MM.1S (cell line): ENCODE measurements at regions not wholly inside any gene's neighbourhood (a gene's known extent, or its start where the extent isn't known, plus 50 kb on each side); places are given as distances from the start of the nearest gene placed in this dataset.

Experiments used
- EZH2 ChIP-seq: fragments of 300-600 bp; sonication (generic); optimal IDR thresholded peaks from 2 replicates; pipeline ENCODE3; 2017; ENCODE audit warnings: low read depth, mild to moderate bottlenecking, antibody characterized with exemption, low read length, mixed read lengths
- TF ChIP-seq, protein P1 (sequence below): fragments of 300-600 bp; sonication (generic); IDR thresholded peaks from 2 replicates; pipeline ENCODE4 v1.5.1; 2016; ENCODE audit warnings: antibody characterized with exemption, low read length, mixed read lengths

DNA sequence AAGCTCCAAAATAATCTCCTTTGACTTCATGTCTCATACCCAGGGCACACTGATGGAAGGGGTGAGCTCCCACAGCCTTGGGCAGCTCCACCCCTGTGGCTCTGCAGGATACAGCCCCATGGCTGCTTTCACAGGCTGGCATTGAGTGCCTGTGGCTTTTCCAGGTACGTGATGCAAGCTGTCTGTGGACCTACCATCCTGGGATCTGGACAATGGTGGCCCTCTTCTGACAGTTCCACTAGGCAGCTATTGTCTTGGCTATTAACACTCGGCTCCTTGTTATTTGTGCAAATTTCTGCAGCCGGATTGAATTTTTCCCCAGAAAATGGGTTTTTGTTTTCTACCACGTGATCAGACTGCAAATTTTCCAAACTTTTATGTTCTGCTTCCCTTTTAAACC lies 634.2 kb downstream of the TSN start:
- no peak for TF ChIP-seq EZH2
- TF ChIP-seq, protein P1, sequence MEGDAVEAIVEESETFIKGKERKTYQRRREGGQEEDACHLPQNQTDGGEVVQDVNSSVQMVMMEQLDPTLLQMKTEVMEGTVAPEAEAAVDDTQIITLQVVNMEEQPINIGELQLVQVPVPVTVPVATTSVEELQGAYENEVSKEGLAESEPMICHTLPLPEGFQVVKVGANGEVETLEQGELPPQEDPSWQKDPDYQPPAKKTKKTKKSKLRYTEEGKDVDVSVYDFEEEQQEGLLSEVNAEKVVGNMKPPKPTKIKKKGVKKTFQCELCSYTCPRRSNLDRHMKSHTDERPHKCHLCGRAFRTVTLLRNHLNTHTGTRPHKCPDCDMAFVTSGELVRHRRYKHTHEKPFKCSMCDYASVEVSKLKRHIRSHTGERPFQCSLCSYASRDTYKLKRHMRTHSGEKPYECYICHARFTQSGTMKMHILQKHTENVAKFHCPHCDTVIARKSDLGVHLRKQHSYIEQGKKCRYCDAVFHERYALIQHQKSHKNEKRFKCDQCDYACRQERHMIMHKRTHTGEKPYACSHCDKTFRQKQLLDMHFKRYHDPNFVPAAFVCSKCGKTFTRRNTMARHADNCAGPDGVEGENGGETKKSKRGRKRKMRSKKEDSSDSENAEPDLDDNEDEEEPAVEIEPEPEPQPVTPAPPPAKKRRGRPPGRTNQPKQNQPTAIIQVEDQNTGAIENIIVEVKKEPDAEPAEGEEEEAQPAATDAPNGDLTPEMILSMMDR = no peak
